ENCODE measurements at regions not wholly inside any gene's neighbourhood (a gene's known extent, or its start where the extent isn't known, plus 50 kb on each side); places are given as distances from the start of the nearest gene placed in this dataset.

DNA sequence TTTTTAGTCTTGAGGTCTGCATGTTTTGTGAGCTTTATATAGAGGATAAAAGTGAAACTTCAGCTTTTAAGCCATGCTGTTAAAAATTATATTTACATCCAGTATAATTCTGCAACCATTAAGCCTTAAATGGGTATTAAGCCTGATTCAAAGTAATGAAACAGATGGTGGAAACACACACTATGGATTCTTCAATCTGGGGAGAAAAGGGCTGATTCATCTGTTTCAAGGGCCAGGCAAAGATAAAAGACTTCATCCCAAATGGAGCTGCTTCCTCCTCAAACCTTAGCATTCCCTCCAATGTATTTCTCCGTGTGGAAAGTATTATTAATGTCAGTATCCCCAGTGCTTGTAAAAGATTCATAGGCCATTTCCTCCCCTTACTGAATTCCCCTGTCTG is 367.4 kb upstream of the ZFHX3 start:
- TF ChIP-seq RXRA (IDR thresholded peaks at IDR 0.05; ENCODE audit: insufficient read depth, low read depth, low read length) (no peak), POLR2A (IDR thresholded peaks at IDR 0.05; ENCODE audit: control extremely low read depth in 1 of 2, low read depth in 2 of 2, low read length in 2 of 2) (no peak), SP2 (IDR thresholded peaks at IDR 0.05; ENCODE audit: low read length) (no peak), YY1 (IDR thresholded peaks at IDR 0.05; ENCODE audit: low read depth, low read length) (no peak), JUN (IDR thresholded peaks at IDR 0.05; ENCODE audit: low read depth, low read length) (no peak), GTF2F1 (IDR thresholded peaks at IDR 0.05; ENCODE audit: borderline replicate concordance, low read depth, low read length) (no peak)
- TF ChIP-seq, protein P1, sequence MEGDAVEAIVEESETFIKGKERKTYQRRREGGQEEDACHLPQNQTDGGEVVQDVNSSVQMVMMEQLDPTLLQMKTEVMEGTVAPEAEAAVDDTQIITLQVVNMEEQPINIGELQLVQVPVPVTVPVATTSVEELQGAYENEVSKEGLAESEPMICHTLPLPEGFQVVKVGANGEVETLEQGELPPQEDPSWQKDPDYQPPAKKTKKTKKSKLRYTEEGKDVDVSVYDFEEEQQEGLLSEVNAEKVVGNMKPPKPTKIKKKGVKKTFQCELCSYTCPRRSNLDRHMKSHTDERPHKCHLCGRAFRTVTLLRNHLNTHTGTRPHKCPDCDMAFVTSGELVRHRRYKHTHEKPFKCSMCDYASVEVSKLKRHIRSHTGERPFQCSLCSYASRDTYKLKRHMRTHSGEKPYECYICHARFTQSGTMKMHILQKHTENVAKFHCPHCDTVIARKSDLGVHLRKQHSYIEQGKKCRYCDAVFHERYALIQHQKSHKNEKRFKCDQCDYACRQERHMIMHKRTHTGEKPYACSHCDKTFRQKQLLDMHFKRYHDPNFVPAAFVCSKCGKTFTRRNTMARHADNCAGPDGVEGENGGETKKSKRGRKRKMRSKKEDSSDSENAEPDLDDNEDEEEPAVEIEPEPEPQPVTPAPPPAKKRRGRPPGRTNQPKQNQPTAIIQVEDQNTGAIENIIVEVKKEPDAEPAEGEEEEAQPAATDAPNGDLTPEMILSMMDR (IDR thresholded peaks at IDR 0.05; ENCODE audit: control extremely low read depth in 1 of 3, insufficient read depth in 1 of 3, low read depth in 1 of 3, low read length in 3 of 3): no peak

Data from H1 (cell line).